ENCODE measurements at regions not wholly inside any gene's neighbourhood (a gene's known extent, or its start where the extent isn't known, plus 50 kb on each side); places are given as distances from the start of the nearest gene placed in this dataset.

DNA sequence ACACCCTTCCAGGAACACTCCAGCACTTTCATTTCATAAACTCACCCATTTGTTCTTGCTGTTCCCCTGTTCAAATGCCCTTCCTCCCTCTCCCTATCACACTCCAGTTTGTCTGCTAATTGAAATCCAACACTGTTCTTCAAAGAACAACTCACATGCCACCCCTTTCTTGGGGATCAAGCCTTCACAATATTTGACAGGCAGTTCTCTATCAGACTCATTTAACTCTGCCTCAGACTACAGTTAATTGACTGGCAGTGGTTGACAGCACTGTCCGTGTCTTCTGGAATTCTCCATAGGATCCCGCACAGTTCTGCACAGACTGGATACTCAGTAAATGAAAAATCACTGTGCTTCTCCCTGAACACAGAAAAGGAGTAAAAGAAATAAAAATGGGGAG is 87.8 kb downstream of the PMP22 start:
- DNase-seq: no peak
- H3K27me3 Mint-ChIP-seq: peaks cover 0 to 16% (median 5%) of the 10 kb centered on the region in 3 donors
- no peak overlapping the region for H3K4me3 Mint-ChIP-seq
- no peak for ATAC-seq (ENCODE audit: low read depth in 2 of 2)
- no peaks in the 10 kb centered on the region for H3K36me3 Mint-ChIP-seq
- no peak overlapping the region for H3K27ac Mint-ChIP-seq
- peaks cover 0 to 4% (median 0%) of the 10 kb centered on the region in 7 donors for H3K9me3 Mint-ChIP-seq
- H3K4me1 Mint-ChIP-seq: no peaks in the 10 kb centered on the region

DNA sequence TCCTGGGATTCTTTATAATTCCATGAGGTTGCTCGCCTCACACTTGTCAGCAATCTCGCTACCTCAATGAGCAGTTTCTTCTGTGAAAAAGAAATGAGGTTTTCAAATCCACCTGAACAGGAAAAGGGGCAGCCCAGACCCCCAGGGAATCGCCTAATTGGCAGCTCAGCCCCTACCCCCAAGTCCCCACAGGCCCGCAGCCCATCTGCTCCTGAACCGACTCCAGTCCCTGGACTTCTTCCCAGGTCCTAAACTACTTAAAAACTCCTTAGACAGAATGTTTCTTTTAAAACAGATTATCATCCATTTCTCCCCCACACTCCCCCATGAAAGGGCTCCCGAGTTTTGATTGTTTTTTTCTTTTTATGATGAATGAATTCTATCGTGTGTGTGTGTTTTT is 89.8 kb downstream of the PMP22 start:
- no peak for DNase-seq
- no peaks in the 10 kb centered on the region for H3K36me3 Mint-ChIP-seq
- no peak for ATAC-seq (ENCODE audit: low read depth in 2 of 2)
- H3K9me3 Mint-ChIP-seq: peaks cover 0 to 4% (median 0%) of the 10 kb centered on the region in 7 donors
- no peaks in the 10 kb centered on the region for H3K4me1 Mint-ChIP-seq
- peaks cover 0 to 16% (median 5%) of the 10 kb centered on the region in 3 donors for H3K27me3 Mint-ChIP-seq
- H3K27ac Mint-ChIP-seq: no peak overlapping the region
- H3K4me3 Mint-ChIP-seq: no peak overlapping the region

DNA sequence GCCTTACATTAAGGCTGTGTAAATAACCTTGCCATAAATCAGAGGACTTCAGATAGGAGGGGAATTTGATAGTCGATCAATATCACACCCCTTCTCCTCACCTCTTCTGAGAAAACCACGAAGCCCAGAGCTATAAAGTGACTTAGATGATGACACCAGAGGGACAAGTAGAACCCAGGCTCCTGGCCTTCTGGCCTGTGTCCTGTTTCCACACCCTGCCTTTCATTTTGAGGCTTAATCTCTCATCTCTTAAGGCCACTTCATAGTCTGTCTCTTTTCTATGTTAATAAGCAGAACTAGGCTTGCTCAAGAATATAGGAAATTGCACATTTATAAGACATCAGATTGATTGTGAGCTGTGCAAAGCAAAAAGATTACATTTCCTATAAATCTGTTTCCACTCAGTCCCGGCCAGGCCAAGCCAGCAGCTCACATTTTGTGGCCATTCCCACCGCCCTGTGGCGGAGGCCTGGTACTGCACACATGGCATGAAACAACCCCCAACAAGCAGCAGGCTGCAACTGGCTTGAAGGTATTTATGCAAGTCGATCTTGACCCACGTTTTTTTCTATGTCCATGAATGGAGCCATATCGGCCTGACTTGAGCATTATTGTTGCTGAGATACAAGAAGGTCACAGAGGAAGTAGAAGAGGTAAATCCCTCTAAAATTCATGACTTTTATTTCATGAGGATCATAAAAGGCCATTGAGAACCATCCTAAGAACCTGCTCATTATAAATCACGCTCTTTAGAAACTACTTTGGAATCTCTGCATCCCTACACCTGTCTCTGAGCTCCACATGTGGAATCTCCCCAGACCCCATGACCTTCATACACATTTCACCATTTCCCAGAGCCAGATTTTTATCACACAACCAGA is 93.7 kb downstream of the PMP22 start:
- Mint-ChIP-seq H3K27ac (no peak overlapping the region), H3K27me3 (peaks cover 0 to 15% (median 5%) of the 10 kb centered on the region in 3 donors), H3K4me3 (no peak overlapping the region), H3K4me1 (no peaks in the 10 kb centered on the region), H3K36me3 (no peaks in the 10 kb centered on the region), H3K9me3 (no peaks in the 10 kb centered on the region)
- DNase-seq (no peak), ATAC-seq (ENCODE audit: low read depth in 2 of 2) (no peak)

DNA sequence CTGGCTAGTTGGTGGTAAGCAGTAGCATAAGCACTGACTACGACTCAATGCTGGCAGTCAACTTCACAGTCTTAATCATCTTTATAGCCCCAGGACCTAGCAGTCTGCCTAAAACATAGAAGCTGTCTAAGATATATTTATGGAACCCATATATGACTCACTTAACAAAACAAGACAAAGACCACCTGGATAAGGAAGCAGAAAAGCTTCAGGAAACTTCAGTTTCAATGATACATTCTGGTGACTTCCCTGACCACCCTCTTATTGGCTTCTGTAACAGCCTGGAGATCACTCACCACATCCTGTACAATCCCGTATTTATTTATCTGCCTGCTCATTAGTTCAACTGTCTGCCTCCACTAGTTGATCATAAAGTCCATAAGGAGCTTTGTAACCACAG is 95.5 kb downstream of the PMP22 start:
- H3K4me3 Mint-ChIP-seq: no peak overlapping the region
- H3K27ac Mint-ChIP-seq: no peak overlapping the region
- DNase-seq (no peak), ATAC-seq (ENCODE audit: low read depth in 2 of 2) (no peak)
- H3K27me3 Mint-ChIP-seq: peaks cover 0 to 15% (median 0%) of the 10 kb centered on the region in 3 donors
- no peaks in the 10 kb centered on the region for H3K4me1 Mint-ChIP-seq
- no peaks in the 10 kb centered on the region for H3K36me3 Mint-ChIP-seq
- no peaks in the 10 kb centered on the region for H3K9me3 Mint-ChIP-seq

DNA sequence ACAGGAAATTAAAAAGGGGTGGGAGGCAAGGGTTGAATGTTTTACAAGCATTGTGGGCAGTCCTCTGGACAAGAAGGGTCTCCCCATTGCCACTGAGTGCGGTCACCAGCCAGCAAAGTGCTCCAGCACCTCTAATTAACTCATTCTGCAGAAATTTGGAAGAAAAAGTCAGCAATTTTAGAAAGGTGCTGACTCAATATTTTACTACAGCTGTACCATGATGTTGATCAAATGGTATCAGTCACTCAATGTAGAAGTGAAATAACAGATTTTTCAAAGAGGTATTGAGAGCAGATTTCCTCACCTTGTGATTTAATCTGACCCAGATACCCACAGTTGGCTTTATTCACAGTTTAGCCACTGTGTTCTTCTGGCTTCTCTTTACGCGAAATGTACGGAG is 96.7 kb downstream of the PMP22 start:
- peaks cover 0 to 11% (median 0%) of the 10 kb centered on the region in 3 donors for H3K27me3 Mint-ChIP-seq
- H3K9me3 Mint-ChIP-seq: no peaks in the 10 kb centered on the region
- H3K4me1 Mint-ChIP-seq: no peaks in the 10 kb centered on the region
- no peak overlapping the region for H3K27ac Mint-ChIP-seq
- no peaks in the 10 kb centered on the region for H3K36me3 Mint-ChIP-seq
- ATAC-seq (ENCODE audit: low read depth in 2 of 2) (no peak), DNase-seq (no peak)
- no peak overlapping the region for H3K4me3 Mint-ChIP-seq

DNA sequence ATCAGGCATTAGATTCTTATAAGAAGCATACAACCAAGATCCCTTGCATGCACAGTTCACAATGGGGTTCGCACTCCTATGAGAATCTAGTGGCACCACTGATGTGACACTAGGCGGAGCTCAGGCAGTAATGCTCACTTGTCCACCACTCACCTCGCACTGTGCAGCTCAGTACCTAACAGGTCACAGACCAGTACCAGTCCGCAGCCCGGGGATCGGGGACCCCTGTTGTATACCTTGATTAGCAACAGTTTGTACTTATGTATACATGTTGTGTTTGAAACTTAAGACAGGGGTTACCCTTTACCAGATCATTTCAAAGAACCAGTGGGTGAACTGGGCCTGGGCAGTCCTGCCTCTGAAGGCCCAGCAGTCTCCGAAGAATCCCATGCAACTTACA is 103.7 kb downstream of the PMP22 start:
- ATAC-seq (ENCODE audit: low read depth in 2 of 2): no peak

DNA sequence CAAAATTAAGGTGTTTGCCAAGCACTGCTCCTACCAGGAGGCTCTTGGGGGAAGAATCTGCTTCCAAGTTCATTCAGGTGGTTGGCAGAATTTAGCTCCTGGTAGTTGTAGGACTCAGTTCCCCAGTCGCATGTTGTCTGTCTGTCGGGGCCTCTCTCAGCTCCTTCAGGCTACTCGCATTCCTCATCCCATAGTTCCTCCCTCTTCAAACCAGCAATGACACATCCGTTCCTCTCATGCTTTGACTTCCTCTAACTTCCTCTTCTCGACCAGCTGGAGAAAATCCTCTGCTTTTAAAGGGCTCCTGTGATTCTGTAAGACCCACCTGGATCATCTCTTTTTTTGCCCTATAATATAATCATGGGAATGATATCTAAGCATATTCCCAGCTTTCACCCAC is 108.1 kb downstream of the PMP22 start:
- Mint-ChIP-seq H3K36me3 (no peaks in the 10 kb centered on the region), H3K4me1 (no peaks in the 10 kb centered on the region), H3K27me3 (peaks cover 16 to 26% (median 23%) of the 10 kb centered on the region in 3 donors), H3K9me3 (peaks cover 0 to 1% (median 0%) of the 10 kb centered on the region in 7 donors), H3K27ac (no peak overlapping the region), H3K4me3 (no peak overlapping the region)
- no peak for DNase-seq
- ATAC-seq (ENCODE audit: low read depth in 2 of 2): no peak

More for the DNA sequence above, 103.7 kb downstream of the PMP22 start:
- H3K36me3 Mint-ChIP-seq: no peaks in the 10 kb centered on the region
- peaks cover 18 to 26% (median 20%) of the 10 kb centered on the region in 3 donors for H3K27me3 Mint-ChIP-seq
- no peaks in the 10 kb centered on the region for H3K4me1 Mint-ChIP-seq
- H3K4me3 Mint-ChIP-seq: no peak overlapping the region
- no peak for DNase-seq
- peaks cover 0 to 1% (median 0%) of the 10 kb centered on the region in 7 donors for H3K9me3 Mint-ChIP-seq
- H3K27ac Mint-ChIP-seq: no peak overlapping the region

DNA sequence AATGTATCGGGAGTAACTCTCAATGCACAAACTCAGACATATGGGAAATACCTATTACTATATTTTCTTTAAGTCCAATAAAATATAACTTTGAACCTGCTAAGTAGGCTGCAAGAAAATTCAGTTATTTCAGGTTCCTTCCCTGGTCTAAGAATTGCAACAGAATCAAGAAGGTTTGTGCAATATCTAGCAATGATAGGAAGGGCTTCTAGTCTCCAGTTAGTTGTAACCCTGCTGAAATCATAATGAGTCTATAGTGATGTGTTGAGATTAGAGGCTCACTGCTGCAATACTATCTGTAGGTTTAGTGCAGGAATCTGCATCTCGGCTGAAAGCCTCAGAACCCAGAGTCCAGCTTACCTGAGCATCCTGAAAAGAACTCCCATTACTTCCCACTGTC is 110.5 kb downstream of the PMP22 start:
- no peak overlapping the region for H3K27ac Mint-ChIP-seq
- H3K4me3 Mint-ChIP-seq: no peak overlapping the region
- H3K4me1 Mint-ChIP-seq: no peaks in the 10 kb centered on the region
- H3K27me3 Mint-ChIP-seq: peaks cover 13 to 26% (median 21%) of the 10 kb centered on the region in 3 donors
- ATAC-seq (ENCODE audit: low read depth in 2 of 2) (no peak), DNase-seq (no peak)
- H3K36me3 Mint-ChIP-seq: no peaks in the 10 kb centered on the region
- H3K9me3 Mint-ChIP-seq: no peaks in the 10 kb centered on the region

DNA sequence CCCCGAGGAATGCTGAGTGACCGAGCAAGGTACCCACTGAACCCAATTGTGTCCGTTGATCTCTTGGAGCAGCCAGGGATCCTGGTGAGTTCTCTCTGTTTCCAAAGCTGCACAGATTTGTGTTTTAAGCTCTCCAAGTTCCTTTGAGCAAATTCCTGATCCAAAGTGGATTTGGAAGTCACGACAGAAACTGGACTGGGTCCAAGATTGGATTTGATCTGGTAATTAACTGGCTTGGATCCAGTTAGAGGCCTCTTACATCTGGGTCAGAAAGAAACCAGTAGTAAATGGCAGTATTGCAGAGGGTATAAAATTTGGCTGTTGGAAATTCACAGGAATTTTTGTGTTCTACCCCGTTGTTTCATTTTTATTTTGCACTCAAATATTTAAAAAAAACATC is 119.5 kb downstream of the PMP22 start:
- H3K4me3 Mint-ChIP-seq: no peak overlapping the region
- H3K27me3 Mint-ChIP-seq: peaks cover 0 to 8% (median 0%) of the 10 kb centered on the region in 3 donors
- DNase-seq: no peak
- no peaks in the 10 kb centered on the region for H3K36me3 Mint-ChIP-seq
- peaks cover 0 to 5% (median 1%) of the 10 kb centered on the region in 7 donors for H3K9me3 Mint-ChIP-seq
- no peak for ATAC-seq (ENCODE audit: low read depth in 2 of 2)
- no peaks in the 10 kb centered on the region for H3K4me1 Mint-ChIP-seq
- no peak overlapping the region for H3K27ac Mint-ChIP-seq

DNA sequence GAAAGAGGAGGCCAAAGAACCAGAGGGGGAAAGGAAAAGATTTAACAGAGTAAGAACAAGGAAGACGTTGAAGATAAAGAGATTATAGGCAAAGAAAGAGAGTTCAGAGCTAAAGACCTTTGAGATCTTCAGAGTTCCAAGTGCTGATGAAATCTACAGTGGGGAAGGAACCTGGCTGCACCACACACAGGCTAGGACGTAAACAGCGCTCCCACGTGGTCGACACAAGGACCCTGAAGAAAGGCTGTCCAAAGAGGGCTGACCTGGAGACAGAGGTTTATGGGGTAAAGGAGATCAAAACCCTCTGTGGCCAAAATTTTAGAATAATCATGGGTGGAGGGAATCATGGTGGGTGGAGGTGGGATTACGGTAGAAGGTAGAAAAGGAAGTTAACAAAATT is 121.6 kb downstream of the PMP22 start:
- Mint-ChIP-seq H3K27me3 (peaks cover 0 to 8% (median 0%) of the 10 kb centered on the region in 3 donors), H3K27ac (no peak overlapping the region), H3K4me3 (no peak overlapping the region), H3K36me3 (no peaks in the 10 kb centered on the region), H3K4me1 (no peaks in the 10 kb centered on the region), H3K9me3 (peaks cover 0 to 5% (median 1%) of the 10 kb centered on the region in 7 donors)
- no peak for ATAC-seq (ENCODE audit: low read depth in 2 of 2)
- no peak for DNase-seq

DNA sequence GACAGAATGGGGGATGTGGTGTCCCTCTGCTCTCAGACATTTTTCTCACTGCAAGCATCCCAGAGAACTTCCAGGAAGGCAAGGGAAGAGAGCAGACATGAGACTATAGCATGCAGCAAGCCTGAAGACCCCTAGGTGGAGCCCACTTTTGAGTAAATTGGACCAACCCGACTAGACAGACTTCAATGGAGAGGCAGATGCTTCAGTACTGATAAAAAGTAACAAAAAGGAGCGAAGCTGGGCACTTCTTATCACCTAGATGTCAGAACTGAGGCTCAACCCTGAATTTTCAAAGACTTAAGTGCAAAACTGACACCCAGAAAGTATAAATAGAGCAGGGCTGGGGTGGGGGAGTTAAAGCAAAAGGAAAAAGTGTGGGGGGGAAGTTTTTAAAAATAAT is 130.8 kb downstream of the PMP22 start:
- Mint-ChIP-seq H3K36me3 (no peaks in the 10 kb centered on the region), H3K27ac (peak overlapping the region in 1 of 6 donors; percentile 24), H3K4me3 (peak overlapping the region in 1 of 8 donors; percentile 35), H3K9me3 (peaks cover 3 to 9% (median 5%) of the 10 kb centered on the region in 7 donors), H3K4me1 (peaks cover 0 to 14% (median 3%) of the 10 kb centered on the region in 3 donors), H3K27me3 (no peaks in the 10 kb centered on the region)
- no peak for DNase-seq
- ATAC-seq (ENCODE audit: low read depth in 2 of 2): no peak

DNA sequence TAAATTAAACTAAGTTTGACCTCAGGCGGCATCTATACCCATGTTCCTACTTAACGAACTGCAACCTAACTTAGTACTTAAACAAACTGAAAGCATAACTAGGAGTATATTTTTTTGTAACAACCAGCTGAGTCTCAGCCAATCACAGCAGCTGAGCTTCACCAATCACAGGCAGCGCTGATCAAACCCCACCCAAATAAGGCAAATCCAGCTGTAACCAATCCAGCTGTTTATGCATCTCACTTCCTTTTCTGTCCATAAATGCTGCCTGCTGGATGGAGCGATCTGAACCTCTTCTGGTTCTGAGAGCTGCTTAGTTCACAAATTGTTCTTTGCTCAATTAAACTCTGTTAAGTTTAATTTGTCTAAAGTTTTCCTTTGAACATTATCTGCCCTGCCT is 131.3 kb downstream of the PMP22 start:
- no peak overlapping the region for H3K4me3 Mint-ChIP-seq
- no peaks in the 10 kb centered on the region for H3K36me3 Mint-ChIP-seq
- no peak for ATAC-seq (ENCODE audit: low read depth in 2 of 2)
- peaks cover 0 to 14% (median 3%) of the 10 kb centered on the region in 3 donors for H3K4me1 Mint-ChIP-seq
- no peaks in the 10 kb centered on the region for H3K27me3 Mint-ChIP-seq
- peaks cover 3 to 9% (median 5%) of the 10 kb centered on the region in 7 donors for H3K9me3 Mint-ChIP-seq
- H3K27ac Mint-ChIP-seq: no peak overlapping the region
- no peak for DNase-seq

DNA sequence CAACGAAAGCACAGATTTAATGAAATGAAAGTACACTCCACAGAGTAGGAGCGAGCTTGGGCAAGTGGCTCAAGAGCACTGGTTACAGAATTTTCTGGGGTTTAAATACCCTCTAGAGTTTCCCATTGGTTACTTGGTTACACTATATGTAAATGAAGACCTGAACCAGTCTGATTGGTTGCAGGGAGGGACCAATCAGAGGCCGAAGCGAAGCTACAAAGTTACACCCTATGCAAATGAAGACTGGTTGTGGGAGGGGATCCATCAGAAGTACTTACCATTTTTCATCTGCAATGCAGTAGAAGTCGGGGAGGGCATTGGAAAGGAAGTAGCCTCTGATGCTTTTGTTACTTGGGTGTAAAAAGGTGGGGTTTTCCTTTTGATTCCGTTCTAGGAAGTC is 132.0 kb downstream of the PMP22 start:
- ATAC-seq (ENCODE audit: low read depth in 2 of 2): no peak
- H3K27ac Mint-ChIP-seq: no peak overlapping the region
- no peaks in the 10 kb centered on the region for H3K36me3 Mint-ChIP-seq
- no peak overlapping the region for H3K4me3 Mint-ChIP-seq
- peaks cover 3 to 9% (median 5%) of the 10 kb centered on the region in 7 donors for H3K9me3 Mint-ChIP-seq
- H3K27me3 Mint-ChIP-seq: peaks cover 0 to under 1% (median 0%) of the 10 kb centered on the region in 3 donors
- peaks cover 0 to 14% (median 3%) of the 10 kb centered on the region in 3 donors for H3K4me1 Mint-ChIP-seq
- no peak for DNase-seq

DNA sequence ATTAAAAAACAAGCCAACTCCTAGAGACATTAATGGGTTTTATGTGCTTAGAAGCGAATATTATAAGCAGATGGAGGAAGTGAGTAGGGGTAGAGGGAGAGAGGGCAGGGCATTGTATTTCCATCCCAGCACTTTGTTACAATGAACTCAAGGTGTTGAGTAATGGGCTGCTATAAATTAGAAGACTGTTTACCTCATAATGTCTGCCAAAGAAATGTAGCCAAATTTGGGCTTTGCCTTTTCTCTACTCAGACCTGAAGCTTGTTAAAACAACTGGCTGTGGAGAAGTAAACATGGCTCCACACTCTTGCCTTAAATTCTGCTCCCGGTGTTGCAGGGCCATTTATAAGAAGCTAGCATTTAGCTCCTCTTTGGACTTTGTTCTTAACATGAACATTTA is 134.7 kb downstream of the PMP22 start:
- Mint-ChIP-seq H3K4me3 (no peak overlapping the region), H3K36me3 (no peaks in the 10 kb centered on the region), H3K4me1 (peaks cover 0 to 14% (median 3%) of the 10 kb centered on the region in 3 donors), H3K27me3 (peaks cover 0 to 4% (median 0%) of the 10 kb centered on the region in 3 donors), H3K9me3 (peaks cover 3 to 9% (median 5%) of the 10 kb centered on the region in 7 donors), H3K27ac (no peak overlapping the region)
- DNase-seq (no peak), ATAC-seq (ENCODE audit: low read depth in 2 of 2) (no peak)
